HUES48 (cell line): ENCODE measurements at regions not wholly inside any gene's neighbourhood (a gene's known extent, or its start where the extent isn't known, plus 50 kb on each side); places are given as distances from the start of the nearest gene placed in this dataset.

Source experiments
- H3K27ac ChIP-seq: one replicate; pipeline ENCODE4 v1.7.0; 2013; ENCODE audit warnings: low read depth, low read length, inconsistent platforms
- H3K27me3 ChIP-seq: 2 replicates; pipeline ENCODE4 v1.6.1; 2013; ENCODE audit warnings: mild to moderate bottlenecking, low read length; ENCODE audit not compliant: control insufficient read depth, insufficient read depth
- H3K36me3 ChIP-seq: 2 replicates; pipeline ENCODE4 v1.6.1; 2013; ENCODE audit warnings: low read length; ENCODE audit not compliant: control insufficient read depth, insufficient read depth
- H3K4me1 ChIP-seq: 2 replicates; pipeline ENCODE4 v1.6.1; 2013; ENCODE audit warnings: mild to moderate bottlenecking, low read length; ENCODE audit not compliant: control insufficient read depth, insufficient read depth
- H3K4me3 ChIP-seq: 2 replicates; pipeline ENCODE4 v1.5.1; 2013; ENCODE audit warnings: mild to moderate bottlenecking, low read depth, low read length
- H3K9ac ChIP-seq: 2 replicates; pipeline ENCODE4 v1.6.1; 2013; ENCODE audit warnings: mild to moderate bottlenecking, low read depth, low read length, moderate library complexity
- H3K9me3 ChIP-seq: 2 replicates; pipeline ENCODE4 v1.6.1; 2013; ENCODE audit warnings: low read length; ENCODE audit not compliant: control insufficient read depth, insufficient read depth

GRCh38 chr13:111022241-111022640, 92.9 kb upstream of the ARHGEF7 start:
- Histone ChIP-seq H3K9ac (no peak overlapping the region), H3K27me3 (no peaks in the 10 kb centered on the region), H3K36me3 (no peaks in the 10 kb centered on the region), H3K27ac (no peak overlapping the region), H3K4me3 (no peak overlapping the region), H3K4me1 (no peaks in the 10 kb centered on the region), H3K9me3 (peaks cover 22% of the 10 kb centered on the region)

DNA sequence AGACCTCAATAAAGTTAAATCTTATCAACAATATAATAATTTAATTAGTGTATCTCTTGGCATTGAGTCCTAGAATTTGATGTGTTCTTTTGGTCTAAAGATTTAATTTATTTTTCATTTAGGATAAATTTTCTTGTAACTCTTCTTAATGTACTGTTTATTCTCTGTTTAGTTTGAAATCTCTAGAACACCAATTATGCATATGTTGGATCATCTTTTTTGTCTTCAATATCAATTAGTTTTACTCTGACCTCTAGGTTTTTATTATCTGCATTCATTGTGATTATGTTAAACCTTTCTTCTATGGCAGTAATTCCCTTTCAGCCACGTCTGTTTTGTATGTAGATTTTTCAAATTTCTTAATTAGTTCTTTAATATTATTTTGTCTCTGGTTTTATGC, 93.8 kb upstream of the ARHGEF7 start:
- Histone ChIP-seq H3K27ac (no peak overlapping the region), H3K4me1 (no peaks in the 10 kb centered on the region), H3K27me3 (no peaks in the 10 kb centered on the region), H3K9me3 (peaks cover 22% of the 10 kb centered on the region), H3K4me3 (no peak overlapping the region), H3K36me3 (no peaks in the 10 kb centered on the region), H3K9ac (no peak overlapping the region)

- Histone ChIP-seq H3K27ac (no peak overlapping the region), H3K27me3 (no peaks in the 10 kb centered on the region), H3K9me3 (peaks cover 22% of the 10 kb centered on the region), H3K4me3 (no peak overlapping the region), H3K4me1 (no peaks in the 10 kb centered on the region), H3K36me3 (no peaks in the 10 kb centered on the region), H3K9ac (no peak overlapping the region)
These were observed 94.6 kb upstream of the ARHGEF7 start for GRCh38 chr13:111020546-111020945.

- no peak overlapping the region for H3K4me3 ChIP-seq
- no peaks in the 10 kb centered on the region for H3K4me1 ChIP-seq
- no peaks in the 10 kb centered on the region for H3K36me3 ChIP-seq
- peaks cover 22% of the 10 kb centered on the region for H3K9me3 ChIP-seq
- no peak overlapping the region for H3K27ac ChIP-seq
- no peak overlapping the region for H3K9ac ChIP-seq
- no peaks in the 10 kb centered on the region for H3K27me3 ChIP-seq
These were observed 95.1 kb upstream of the ARHGEF7 start for GRCh38 chr13:111020021-111020420.

- Histone ChIP-seq H3K9ac (no peak overlapping the region), H3K27me3 (no peaks in the 10 kb centered on the region), H3K36me3 (no peaks in the 10 kb centered on the region), H3K4me3 (no peak overlapping the region), H3K9me3 (peaks cover 22% of the 10 kb centered on the region), H3K4me1 (no peaks in the 10 kb centered on the region), H3K27ac (no peak overlapping the region)
These were observed 97.2 kb upstream of the ARHGEF7 start for GRCh38 chr13:111017755-111018459.

GRCh38 chr13:111013196-111013595, 98.3 kb upstream of the ANKRD10 start:
- H3K4me1 ChIP-seq, result no peaks in the 10 kb centered on the region
- no peaks in the 10 kb centered on the region for H3K27me3 ChIP-seq
- H3K36me3 ChIP-seq, result no peaks in the 10 kb centered on the region
- H3K9ac ChIP-seq, result no peak overlapping the region
- no peaks in the 10 kb centered on the region for H3K9me3 ChIP-seq
- no peak overlapping the region for H3K4me3 ChIP-seq
- H3K27ac ChIP-seq, result no peak overlapping the region

DNA sequence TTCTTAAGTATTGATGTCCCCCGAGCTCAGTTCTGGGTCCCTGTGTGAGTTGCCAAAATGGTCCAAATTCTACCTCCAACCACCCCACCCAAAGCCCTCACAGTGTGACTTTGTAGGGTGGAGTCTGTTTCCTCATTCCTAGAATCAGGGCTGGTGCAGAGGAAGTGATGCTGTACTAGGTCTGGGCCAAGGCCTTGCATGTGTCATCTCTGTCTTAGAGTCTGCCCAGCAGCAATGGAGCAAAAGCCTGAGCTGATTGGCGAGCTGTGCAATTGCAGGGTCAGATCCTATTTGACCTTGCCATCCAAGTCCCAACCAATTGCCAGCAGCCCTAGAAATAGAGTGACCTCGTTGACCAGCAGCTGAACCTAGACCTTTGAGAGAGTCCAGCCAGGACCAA, 97.0 kb upstream of the ANKRD10 start:
- Histone ChIP-seq H3K27ac (no peak overlapping the region), H3K27me3 (no peaks in the 10 kb centered on the region), H3K4me1 (peaks cover 2% of the 10 kb centered on the region; the same call in 1 of the 2 replicates), H3K9me3 (no peaks in the 10 kb centered on the region), H3K9ac (no peak overlapping the region), H3K4me3 (no peak overlapping the region), H3K36me3 (no peaks in the 10 kb centered on the region)

DNA sequence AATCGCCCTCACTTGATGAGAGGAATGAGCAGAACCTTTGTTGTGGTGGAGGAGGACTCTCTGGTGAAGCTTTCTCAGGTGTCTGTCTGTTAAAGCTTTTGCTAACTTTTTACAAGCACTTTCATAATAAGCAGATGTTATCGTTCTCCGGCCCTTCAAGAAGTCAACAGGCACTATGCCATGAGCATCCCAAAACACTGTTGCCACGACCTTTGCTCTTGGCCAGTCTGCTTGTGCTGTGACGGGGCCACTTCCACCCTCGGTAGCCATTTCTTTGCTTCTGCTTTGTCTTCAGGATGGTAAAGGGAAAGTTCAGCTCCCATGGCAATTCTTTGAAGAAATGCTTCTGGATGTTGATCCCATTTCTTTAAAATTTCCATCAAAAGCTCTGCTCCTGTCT, 93.5 kb upstream of the ANKRD10 start:
- Histone ChIP-seq H3K27ac (no peak overlapping the region), H3K4me3 (no peak overlapping the region), H3K9me3 (no peaks in the 10 kb centered on the region), H3K9ac (no peak overlapping the region), H3K36me3 (no peaks in the 10 kb centered on the region), H3K27me3 (no peaks in the 10 kb centered on the region), H3K4me1 (peaks cover 4% of the 10 kb centered on the region; the same call in 1 of the 2 replicates)

DNA sequence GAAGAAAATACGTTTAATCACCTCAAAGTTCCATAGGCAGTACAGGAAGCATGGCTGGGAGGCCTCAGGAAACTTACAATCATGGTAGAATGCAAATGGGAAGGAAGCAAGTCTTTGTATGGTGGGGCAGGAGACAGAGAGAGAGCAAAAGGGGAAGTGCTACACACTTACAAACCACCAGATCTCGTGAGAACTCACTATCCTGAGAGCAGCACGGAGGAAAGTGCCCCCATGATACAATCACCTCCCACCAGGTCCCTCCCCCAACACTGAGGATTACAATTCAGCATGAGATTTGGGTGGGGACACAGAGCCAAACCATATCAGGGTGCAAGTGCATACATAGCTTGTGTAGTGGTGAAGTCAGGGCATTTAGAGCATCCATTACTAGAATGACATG, 92.3 kb upstream of the ANKRD10 start:
- no peaks in the 10 kb centered on the region for H3K9me3 ChIP-seq

GRCh38 chr13:111006506-111007031, 91.7 kb upstream of the ANKRD10 start:
- H3K9me3 ChIP-seq, result no peaks in the 10 kb centered on the region
- H3K9ac ChIP-seq, result no peak overlapping the region
- H3K27me3 ChIP-seq, result no peaks in the 10 kb centered on the region
- H3K4me3 ChIP-seq, result no peak overlapping the region
- H3K36me3 ChIP-seq, result no peaks in the 10 kb centered on the region
- no peak overlapping the region for H3K27ac ChIP-seq
- peaks cover 4% of the 10 kb centered on the region; the same call in 1 of the 2 replicates for H3K4me1 ChIP-seq

More for the DNA sequence above, 92.3 kb upstream of the ANKRD10 start:
- H3K9ac ChIP-seq, result no peak overlapping the region
- H3K36me3 ChIP-seq, result no peaks in the 10 kb centered on the region
- no peaks in the 10 kb centered on the region for H3K27me3 ChIP-seq
- H3K27ac ChIP-seq, result no peak overlapping the region
- peaks cover 4% of the 10 kb centered on the region; the same call in 1 of the 2 replicates for H3K4me1 ChIP-seq
- H3K4me3 ChIP-seq, result no peak overlapping the region

- no peak overlapping the region for H3K27ac ChIP-seq
- no peak overlapping the region for H3K9ac ChIP-seq
- no peaks in the 10 kb centered on the region for H3K27me3 ChIP-seq
- H3K9me3 ChIP-seq, result no peaks in the 10 kb centered on the region
- H3K36me3 ChIP-seq, result no peaks in the 10 kb centered on the region
- no peak overlapping the region for H3K4me3 ChIP-seq
- H3K4me1 ChIP-seq, result peaks cover 4% of the 10 kb centered on the region; the same call in 1 of the 2 replicates
These were observed 91.1 kb upstream of the ANKRD10 start for GRCh38 chr13:111005808-111006505.
